ENCODE measurements at regions not wholly inside any gene's neighbourhood (a gene's known extent, or its start where the extent isn't known, plus 50 kb on each side); places are given as distances from the start of the nearest gene placed in this dataset.

DNA sequence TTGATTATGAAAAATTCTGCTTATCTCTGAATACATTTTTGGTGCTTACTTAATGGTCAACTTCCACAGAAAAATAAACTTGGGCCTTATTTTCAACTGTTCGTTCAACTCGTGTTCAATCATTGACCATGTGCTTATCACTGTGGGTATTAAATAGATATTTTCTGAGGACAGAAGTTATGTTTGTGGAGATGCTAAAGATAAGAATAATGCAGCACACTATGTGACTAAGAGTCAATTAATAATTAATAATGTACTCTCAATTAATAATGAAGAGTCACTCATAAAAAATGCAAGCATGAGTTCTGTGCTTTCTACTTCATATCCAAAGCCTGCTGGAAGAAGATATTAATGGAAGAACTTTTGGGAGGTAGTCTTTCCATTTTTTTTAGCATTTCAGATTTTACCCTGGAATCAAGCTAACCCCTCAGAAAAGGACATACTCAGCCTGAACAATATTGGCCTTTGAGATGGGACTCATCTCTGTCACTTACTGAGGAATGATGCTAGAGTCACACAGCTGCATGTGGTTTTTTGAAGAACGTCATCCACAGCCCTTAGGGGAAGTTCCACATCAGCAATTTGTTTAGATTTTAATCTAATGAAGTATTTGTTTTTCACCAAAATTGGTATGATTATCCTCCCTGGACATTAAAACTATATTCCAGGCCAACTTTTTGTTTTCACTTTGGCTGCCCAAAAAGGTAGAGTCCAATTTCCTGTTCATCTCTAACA lies 191.9 kb upstream of the CRIM1 start:
- Histone ChIP-seq H4K91ac (replicated peaks; ENCODE audit: insufficient read length, low read length) (no peak overlapping the region), H4K20me1 (replicated peaks in 1 of 2; ENCODE audit: control insufficient read depth in 1 of 2, insufficient read depth in 2 of 2, low read length in 2 of 2) (no peaks in the 10 kb centered on the region), H2BK20ac (ENCODE audit: low read length) (no peak overlapping the region), H2AK5ac (ENCODE audit: low read depth, low read length) (no peak overlapping the region), H4K8ac (ENCODE audit: extremely low read depth, insufficient read depth, low read length) (no peak overlapping the region), H2BK5ac (ENCODE audit: low read depth, low read length) (no peak overlapping the region), H3K56ac (replicated peaks; ENCODE audit: insufficient read length, low read depth, low read length) (no peak overlapping the region), H2AFZ (ENCODE audit: low read length) (no peak overlapping the region), H3K23ac (ENCODE audit: insufficient read length) (no peak overlapping the region), H3K4ac (replicated peaks; ENCODE audit: insufficient read length, low read depth, low read length) (no peak overlapping the region), H3K36me3 (ENCODE audit: control insufficient read depth in 2 of 4, insufficient read depth in 4 of 4, low read length in 3 of 4) (no peaks in the 10 kb centered on the region), H3K23me2 (ENCODE audit: low read depth, low read length) (no peaks in the 10 kb centered on the region), H3K14ac (ENCODE audit: insufficient read length) (no peak overlapping the region), H3K9me3 (ENCODE audit: insufficient read depth in 2 of 2, low read depth in 1 of 2, low read length in 1 of 2) (no peaks in the 10 kb centered on the region), H3K4me3 (ENCODE audit: extremely low read depth in 1 of 4, insufficient read depth in 2 of 4, low read depth in 3 of 4, low read length in 4 of 4) (no peak overlapping the region), H2BK15ac (ENCODE audit: low read length) (no peak overlapping the region), H3K18ac (ENCODE audit: extremely low read depth, low read length) (no peak overlapping the region), H3K4me2 (ENCODE audit: insufficient read depth in 1 of 2, low read depth in 2 of 2, low read length in 2 of 2) (no peak overlapping the region), H3K27me3 (replicated peaks in 1 of 4; ENCODE audit: control insufficient read depth in 3 of 4, extremely low read depth in 1 of 4, insufficient read depth in 3 of 4, low read length in 3 of 4) (no peaks in the 10 kb centered on the region), H3K27ac (ENCODE audit: low read depth, low read length) (no peak overlapping the region), H3K79me1 (ENCODE audit: low read depth, low read length) (no peaks in the 10 kb centered on the region), H3K4me1 (replicated peaks in 1 of 4; ENCODE audit: control insufficient read depth in 3 of 4, insufficient read depth in 4 of 4, low read length in 3 of 4) (no peaks in the 10 kb centered on the region), H2BK120ac (replicated peaks; ENCODE audit: low read depth, low read length) (no peak overlapping the region), H4K5ac (ENCODE audit: insufficient read length, low read depth, low read length) (no peak overlapping the region), H3K9ac (replicated peaks in 1 of 4; ENCODE audit: extremely low read depth in 1 of 4, low read depth in 3 of 4, low read length in 3 of 4) (no peak overlapping the region), H3K79me2 (ENCODE audit: control insufficient read depth in 1 of 2, insufficient read depth in 2 of 2, low read length in 2 of 2) (no peaks in the 10 kb centered on the region), H2BK12ac (ENCODE audit: low read depth, low read length) (no peak overlapping the region)
- ChIA-PET POLR2A (ENCODE audit: partially characterized antibody) (no interaction called here), CTCF (ENCODE audit: partially characterized antibody) (interaction anchor here (1.8 kb wide), 1 partner anchor 17 kb away, joined by 3 read pairs; no protein-coding TSS in a partner anchor)
- DNase-seq (ENCODE audit: low read depth in 1 of 2, low spot score in 2 of 2): no peak
- WGBS, 2 experiments (ENCODE audit: extremely low coverage in 1 of 2, insufficient coverage in 1 of 2, insufficient read length in 1 of 2, insufficient replicate concordance in 2 of 2, low coverage in 1 of 2, low lambda C conversion rate in 2 of 2, missing lambda C conversion rate in 1 of 2): 90% methylated on average over 3 of the region's 3 CpGs; no CpG with 5 or more reads in 1 of the 2 experiments
- no peak for FAIRE-seq
- TF ChIP-seq KDM4A (IDR thresholded peaks at IDR 0.05; ENCODE audit: low read depth, low read length, severe bottlenecking) (no peak), SP4 (IDR thresholded peaks at IDR 0.05; ENCODE audit: low read length) (no peak)

All from H1 (cell line).